ENCODE measurements at regions not wholly inside any gene's neighbourhood (a gene's known extent, or its start where the extent isn't known, plus 50 kb on each side); places are given as distances from the start of the nearest gene placed in this dataset.

- TF ChIP-seq CTCF (IDR thresholded peaks at IDR 0.05) (no peak), ZFX (IDR thresholded peaks at IDR 0.05; ENCODE audit: borderline replicate concordance) (no peak)
These were observed 160.7 kb downstream of the RGS9 start for GRCh38 chr17:65297916-65298315.

All from 22Rv1 (cell line).